ENCODE measurements at regions not wholly inside any gene's neighbourhood (a gene's known extent, or its start where the extent isn't known, plus 50 kb on each side); places are given as distances from the start of the nearest gene placed in this dataset.

GRCh38 chr14:58812050-58812910 lies 174.5 kb downstream of the DACT1 start:
- CTCF ChIA-PET = interaction anchor here (1.0 to 6.3 kb wide), 7 partner anchors 11 to 213 kb away, joined by 3 to 49 read pairs (median 3); partner anchors contain the start of gene DACT1
- 30% methylated on average over 3 of the region's 3 CpGs for WGBS (ENCODE audit: insufficient coverage, insufficient replicate concordance, low lambda C conversion rate, missing lambda C conversion rate)
- H4K20me1 ChIP-seq (ENCODE audit: control insufficient read depth, insufficient read depth) = no peaks in the 10 kb centered on the region
- no peak overlapping the region for H3K4me3 ChIP-seq
- no peaks in the 10 kb centered on the region for H3K4me1 ChIP-seq (ENCODE audit: control insufficient read depth, insufficient read depth, low read length)
- intact Hi-C loops (cut with micrococcal nuclease; ENCODE audit: unreplicated experiment) (no loop called here), in situ Hi-C loops (cut with MboI) (no loop called here)
- H2AFZ ChIP-seq (ENCODE audit: control insufficient read depth, low read depth, low read length) = no peak overlapping the region
- H3K9me3 ChIP-seq (replicated peaks; ENCODE audit: control insufficient read depth, insufficient read depth, low read length) = no peaks in the 10 kb centered on the region; the same call in 2 of the 3 replicates
- ATAC-seq (peak; percentile 99), FAIRE-seq (no peak), DNase-seq (ENCODE audit: low read depth, low spot score) (no peak)
- no peaks in the 10 kb centered on the region for H3K36me3 ChIP-seq (ENCODE audit: control insufficient read depth in 2 of 2, insufficient read depth in 2 of 2, low read length in 1 of 2)
- no TSS peak for BruUV-seq (replicated peaks)
- no peak overlapping the region for H3K27ac ChIP-seq (ENCODE audit: control insufficient read depth, insufficient read depth)
- no peaks in the 10 kb centered on the region for H3K79me2 ChIP-seq (ENCODE audit: control insufficient read depth, insufficient read depth, low read length)
- SMC1A ChIA-PET (ENCODE audit: uncharacterized antibody, unreplicated experiment) = interaction anchor here (0.9 to 13.9 kb wide), 10 partner anchors 9 to 536 kb away, joined by 3 to 161 read pairs (median 4); no protein-coding TSS in a partner anchor
- RAD21 ChIA-PET (ENCODE audit: unreplicated experiment) = interaction anchor here (0.6 to 4.8 kb wide), 5 partner anchors 15 to 217 kb away, joined by 3 to 64 read pairs (median 5); no protein-coding TSS in a partner anchor
- POLR2A ChIA-PET = interaction anchor here (0.6 to 3.4 kb wide), 6 partner anchors 14 to 115 kb away, joined by 3 to 18 read pairs (median 4); no protein-coding TSS in a partner anchor
- H3K27me3 ChIP-seq (replicated peaks in 1 of 2; ENCODE audit: control insufficient read depth in 2 of 2, insufficient read depth in 2 of 2, low read length in 1 of 2) = no peaks in the 10 kb centered on the region
- H3K9ac ChIP-seq (ENCODE audit: control insufficient read depth, insufficient read depth, low read length) = no peak overlapping the region
- H3K4me2 ChIP-seq (ENCODE audit: control insufficient read depth, insufficient read depth) = no peak overlapping the region
- TF ChIP-seq BMI1 (IDR thresholded peaks at IDR 0.05; ENCODE audit: borderline replicate concordance) = peak; percentile 80
- TF ChIP-seq RELB (IDR thresholded peaks at IDR 0.05; ENCODE audit: low read depth) = peak; percentile 76; the same call in 1 of the 2 replicates
- TF ChIP-seq NBN (IDR thresholded peaks at IDR 0.05) = 0 out of 2 replicates have a peak, but pooled peaks have one; percentile 40
- TF ChIP-seq NFYA (IDR thresholded peaks at IDR 0.05; ENCODE audit: borderline replicate concordance, low read depth, low read length) = no peak
- no peak for TF ChIP-seq POLR2AphosphoS5 (IDR thresholded peaks at IDR 0.05; ENCODE audit: low read length)
- TF ChIP-seq RFX5 (IDR thresholded peaks at IDR 0.05; ENCODE audit: low read depth, low read length) = no peak
- peak; percentile 57 for TF ChIP-seq RAD51 (IDR thresholded peaks at IDR 0.05)
- peak; percentile 58 for TF ChIP-seq SKIL (IDR thresholded peaks at IDR 0.05; ENCODE audit: low read depth, poor library complexity, severe bottlenecking)
- TF ChIP-seq HSF1 (IDR thresholded peaks at IDR 0.05; ENCODE audit: low read depth, low read length) = no peak
- no peak for TF ChIP-seq SREBF1 (IDR thresholded peaks at IDR 0.05; ENCODE audit: low read length)
- TF ChIP-seq BHLHE40 (IDR thresholded peaks at IDR 0.05; ENCODE audit: borderline replicate concordance in 1 of 2, low read depth in 2 of 2, low read length in 1 of 2) = peak; percentile 63 to 75; a peak in 2 of 4 replicates
- no peak for TF ChIP-seq SMAD5 (IDR thresholded peaks at IDR 0.05; ENCODE audit: low read depth)
- TF ChIP-seq MLLT1 (IDR thresholded peaks at IDR 0.05) = 0 out of 2 replicates have a peak, but pooled peaks have one; percentile 37
- no peak for TF ChIP-seq USF1 (IDR thresholded peaks at IDR 0.05; ENCODE audit: borderline replicate concordance, extremely low read length, insufficient read depth, low read depth, low read length)
- peak; percentile 80 for TF ChIP-seq JUNB (IDR thresholded peaks at IDR 0.05)

Data from GM12878 (cell line).